ENCODE measurements at regions not wholly inside any gene's neighbourhood (a gene's known extent, or its start where the extent isn't known, plus 50 kb on each side); places are given as distances from the start of the nearest gene placed in this dataset.

DNA sequence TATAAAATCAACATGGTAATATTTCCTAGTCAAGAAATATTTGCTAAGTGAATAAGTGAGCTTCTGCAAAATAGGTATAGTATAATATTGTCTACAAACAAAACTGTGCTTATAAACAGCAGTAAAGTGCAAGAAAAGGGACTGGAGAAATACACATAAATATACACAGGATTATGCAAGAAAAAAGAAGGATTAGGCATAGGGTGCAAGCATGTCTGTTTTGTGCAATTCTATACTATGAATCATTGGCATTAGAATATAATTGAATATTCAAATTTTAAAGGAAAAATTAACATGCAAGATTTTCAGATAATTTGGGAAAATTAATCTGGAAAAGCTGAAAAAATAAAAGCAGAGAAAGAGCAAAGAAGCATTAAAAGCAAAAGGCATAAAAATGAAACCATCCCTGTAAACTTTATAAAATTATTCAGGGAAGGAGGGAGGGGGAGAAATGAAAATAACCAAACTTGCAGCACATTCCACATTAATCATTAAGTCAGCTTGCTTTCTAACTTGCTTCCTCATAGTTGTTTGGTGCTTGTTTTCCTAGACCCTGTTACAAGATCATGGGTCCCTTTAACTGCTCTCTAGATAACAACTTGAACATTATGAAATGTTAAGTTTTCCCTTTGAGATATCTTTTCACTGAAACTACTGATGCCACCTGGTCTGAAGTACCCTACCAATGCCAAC, 147.4 kb upstream of the STAC start:
- no peak overlapping the region for H3K27ac ChIP-seq
- no peak for DNase-seq (ENCODE audit: low read depth, low spot score)

DNA sequence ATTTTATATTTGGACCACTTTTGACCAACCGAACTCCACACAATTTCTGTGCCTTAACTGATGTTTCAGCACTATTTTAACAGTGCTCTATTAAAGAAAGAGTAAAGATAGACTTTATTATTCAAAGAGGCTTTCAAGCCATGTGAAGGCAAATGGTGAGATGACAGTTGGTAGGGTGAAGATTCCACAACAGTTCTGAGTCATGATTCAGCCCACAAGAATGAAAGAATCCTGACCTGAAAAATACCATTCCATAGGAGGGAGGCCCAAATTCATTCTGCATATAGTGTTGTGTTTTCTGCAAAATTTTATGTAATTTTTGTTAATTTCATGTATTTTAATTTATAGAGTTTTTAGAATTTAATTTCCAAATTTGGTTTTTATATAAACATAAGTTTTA, 135.6 kb upstream of the STAC start:
- no peak overlapping the region for H3K27ac ChIP-seq
- DNase-seq (ENCODE audit: low read depth, low spot score), result no peak

DNA sequence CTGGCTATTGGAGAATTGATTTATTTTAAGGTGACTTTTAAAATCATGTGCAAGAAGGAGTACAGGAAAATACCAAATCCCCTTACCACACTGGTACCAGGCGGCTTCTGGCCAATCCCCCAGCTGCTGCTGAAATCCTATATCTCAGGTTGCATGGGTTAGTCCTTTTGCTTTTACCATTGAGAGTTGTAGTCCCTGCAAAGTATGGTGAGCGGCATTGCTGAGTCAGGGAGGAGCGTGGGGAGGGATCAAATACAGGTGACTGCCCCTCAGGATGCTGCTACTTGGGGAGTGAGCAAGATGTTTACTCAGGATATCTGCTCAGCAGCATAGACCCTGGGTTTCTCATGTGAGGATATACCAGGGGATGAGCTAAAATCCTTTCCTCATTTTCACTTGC, 131.9 kb upstream of the STAC start:
- no peak overlapping the region for H3K27ac ChIP-seq
- DNase-seq (ENCODE audit: low read depth, low spot score), result no peak

DNA sequence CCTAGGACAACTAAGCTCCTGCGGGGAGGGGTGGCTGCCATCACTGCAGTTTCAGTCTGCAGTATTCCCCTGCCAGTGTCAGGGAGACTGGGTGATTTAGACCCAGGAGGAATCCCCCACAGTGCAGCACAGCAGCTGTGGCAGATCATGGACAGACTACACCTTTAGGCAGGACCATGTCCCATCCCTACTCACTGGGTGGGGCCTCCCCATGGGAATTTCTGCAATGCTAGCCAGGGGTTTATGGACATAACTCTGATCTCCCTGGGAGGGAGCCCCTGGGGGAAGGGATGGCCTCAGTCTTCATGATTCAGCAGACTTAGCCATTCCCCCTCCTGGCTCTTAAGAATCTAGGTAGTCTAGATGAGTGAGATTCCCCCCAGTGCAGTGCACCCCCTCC, 130.1 kb upstream of the STAC start:
- DNase-seq (ENCODE audit: low read depth, low spot score), result no peak
- H3K27ac ChIP-seq, result no peak overlapping the region

DNA sequence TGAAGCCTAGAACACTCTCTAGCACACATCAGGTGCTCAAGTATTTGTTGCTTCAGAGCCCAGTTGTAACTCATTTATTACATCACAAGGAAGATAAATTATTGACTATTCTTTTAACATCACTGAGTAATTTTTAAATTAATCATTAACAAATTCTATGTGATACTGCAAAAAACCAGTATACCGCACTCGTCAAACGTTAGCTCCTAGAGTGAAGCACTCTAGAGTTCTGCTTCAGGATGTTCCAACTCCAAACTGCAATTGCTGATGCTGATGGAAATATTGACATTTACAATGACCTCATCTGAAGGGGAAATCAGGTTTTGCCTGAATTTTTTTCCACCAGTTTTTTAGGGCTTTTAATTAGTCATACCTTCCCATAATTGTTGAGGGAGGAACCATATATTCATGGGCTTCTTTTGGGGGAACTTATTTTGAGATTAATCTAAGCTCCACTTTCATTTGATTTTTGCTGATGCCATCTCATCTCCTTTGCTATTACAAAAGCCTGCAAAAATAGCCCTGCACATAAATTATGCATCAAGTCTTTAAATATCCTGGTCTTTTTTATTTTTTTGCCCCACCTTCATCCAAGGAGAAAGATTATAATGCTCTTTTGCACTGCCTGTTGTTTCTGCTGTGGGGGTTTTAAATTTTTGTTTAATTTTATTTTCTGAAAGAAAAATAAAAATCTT, 123.0 kb upstream of the STAC start:
- no peak overlapping the region for H3K27ac ChIP-seq
- DNase-seq (ENCODE audit: low read depth, low spot score), result no peak

DNA sequence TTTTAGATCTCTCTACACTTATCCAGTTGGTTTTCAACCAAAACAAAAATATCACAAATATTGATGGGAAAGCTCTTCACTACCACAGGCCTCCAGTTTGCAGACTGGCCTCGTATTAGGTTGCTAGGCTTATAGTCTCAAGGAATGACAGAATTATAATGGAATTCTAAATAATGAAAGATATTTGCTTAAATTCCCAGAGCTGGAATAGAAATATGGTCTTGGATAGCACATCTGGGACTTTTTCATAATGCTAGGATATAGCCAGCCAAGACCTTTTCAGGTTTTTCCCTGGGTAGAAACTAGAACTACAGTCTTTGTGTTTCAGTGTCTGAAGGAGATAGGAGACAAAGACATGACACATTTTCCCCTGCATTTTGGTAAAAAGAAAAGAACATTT, 121.9 kb upstream of the STAC start:
- H3K27ac ChIP-seq, result no peak overlapping the region
- DNase-seq (ENCODE audit: low read depth, low spot score), result no peak

DNA sequence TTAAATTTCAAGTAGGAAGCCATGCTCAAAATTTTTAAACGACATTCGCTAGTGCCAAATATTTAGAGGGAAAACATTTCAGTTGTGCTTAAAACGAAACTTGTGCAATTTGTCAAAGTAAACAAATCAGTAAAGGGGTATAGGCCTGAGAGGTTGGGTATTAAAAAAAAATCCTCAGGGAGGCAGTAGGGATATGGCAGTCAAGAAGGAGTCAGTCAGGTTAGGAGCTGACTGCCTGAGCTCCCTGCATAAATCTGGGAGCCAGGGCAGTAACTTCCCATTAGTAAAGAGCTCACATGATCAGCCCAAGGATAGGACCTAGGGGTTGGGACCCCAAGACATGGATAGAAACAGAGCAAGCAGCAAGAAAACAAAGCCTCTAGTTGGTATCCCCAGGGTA, 120.7 kb upstream of the STAC start:
- no peak overlapping the region for H3K27ac ChIP-seq
- DNase-seq (ENCODE audit: low read depth, low spot score), result no peak

DNA sequence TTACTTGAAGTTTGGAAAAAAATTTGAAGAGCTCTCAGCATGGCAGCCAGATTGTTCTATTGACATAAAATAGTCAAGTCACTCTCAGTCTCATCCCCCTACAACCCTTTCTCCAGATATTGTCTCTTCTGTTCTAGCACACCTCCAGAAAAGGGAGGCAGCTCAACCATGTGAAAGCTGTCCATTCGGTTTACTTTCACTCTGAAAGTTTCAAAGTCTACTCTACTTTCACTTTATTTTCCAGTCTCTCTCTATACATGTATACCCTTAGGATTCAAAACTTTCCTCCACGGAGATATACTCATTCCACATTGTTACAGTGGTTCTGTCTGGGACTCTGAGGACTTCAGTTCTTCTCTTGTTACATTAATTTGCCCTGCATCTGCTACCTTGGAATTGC, 111.0 kb upstream of the STAC start:
- no peak overlapping the region for H3K27ac ChIP-seq
- DNase-seq (ENCODE audit: low read depth, low spot score), result no peak

DNA sequence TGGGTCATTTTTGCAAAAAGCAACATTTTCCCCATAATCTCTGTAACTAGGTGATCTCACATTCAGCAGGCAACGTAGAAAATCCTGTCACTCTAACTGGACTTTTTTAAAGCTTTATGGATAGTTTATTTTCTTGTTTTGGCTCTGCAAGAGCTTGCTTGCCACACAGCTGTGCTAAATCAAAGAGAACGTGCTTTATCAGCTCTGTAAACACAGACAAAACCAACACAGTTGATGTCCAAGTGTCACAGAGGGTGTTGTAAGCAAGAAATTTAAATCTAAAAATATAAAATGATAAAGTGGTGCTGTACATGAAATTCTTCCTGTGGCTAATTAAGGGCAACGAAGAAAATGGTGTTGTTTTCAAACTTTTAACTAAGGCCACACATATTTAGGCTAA, 97.5 kb upstream of the STAC start:
- no peak overlapping the region for H3K27ac ChIP-seq
- DNase-seq (ENCODE audit: low read depth, low spot score), result no peak

DNA sequence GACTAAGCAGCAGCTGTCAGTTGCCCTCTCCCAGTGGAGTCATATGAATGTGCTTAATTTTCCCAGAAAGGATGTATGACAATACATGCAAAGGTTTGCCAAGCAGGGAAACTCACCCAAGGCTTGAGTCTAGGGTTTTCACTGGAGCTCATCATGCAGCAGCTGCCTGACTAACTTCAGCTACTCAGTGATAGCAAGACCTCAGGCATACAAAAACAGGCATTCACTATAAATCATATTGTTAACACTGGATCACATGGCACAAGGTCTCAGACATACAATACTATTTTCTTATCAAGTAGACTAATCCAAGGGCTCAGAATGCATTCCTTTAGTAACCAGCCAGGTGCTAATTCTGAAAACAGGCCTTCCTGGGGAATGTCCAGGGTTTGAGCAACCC, 85.0 kb upstream of the STAC start:
- no peak for DNase-seq (ENCODE audit: low read depth, low spot score)
- H3K27ac ChIP-seq, result no peak overlapping the region

DNA sequence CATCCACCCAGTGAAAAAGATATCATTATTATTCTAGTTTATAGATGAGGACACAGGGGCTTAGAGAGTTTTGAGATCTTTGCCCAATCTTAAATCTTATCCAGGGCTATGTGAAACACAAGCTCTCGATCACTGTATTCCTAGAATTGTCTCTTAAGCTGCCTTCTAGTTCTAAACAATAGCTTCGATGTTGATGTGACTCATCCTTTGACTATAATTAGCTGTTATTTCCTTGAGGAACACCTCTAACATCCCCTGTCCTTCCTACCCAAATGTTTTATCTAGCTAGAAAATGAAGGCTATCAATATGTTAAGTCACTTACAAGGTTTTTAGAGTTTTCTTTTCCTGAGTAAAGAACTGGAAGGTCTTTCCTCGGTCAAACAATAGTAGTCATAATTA, 83.1 kb upstream of the STAC start:
- DNase-seq (ENCODE audit: low read depth, low spot score), result no peak
- H3K27ac ChIP-seq, result no peak overlapping the region

DNA sequence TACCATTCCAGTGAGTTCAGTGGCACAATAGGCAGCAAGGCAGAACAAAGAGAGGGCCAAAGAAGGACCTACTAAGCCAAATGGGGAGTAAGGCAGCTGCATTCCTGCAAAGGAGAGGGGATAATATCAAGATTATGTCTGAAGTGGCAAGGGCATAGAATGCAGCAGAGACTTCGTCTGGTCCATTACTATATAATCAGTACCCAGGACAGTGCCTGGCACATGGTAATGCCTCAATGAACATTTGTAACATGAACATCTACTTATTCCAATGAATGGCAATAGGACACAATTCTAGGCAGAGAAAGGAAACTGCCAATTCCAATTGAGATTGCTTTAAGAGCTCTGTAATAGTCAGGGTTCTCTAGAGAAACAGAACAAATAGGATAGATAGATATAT, 82.1 kb upstream of the STAC start:
- H3K27ac ChIP-seq, result no peak overlapping the region
- no peak for DNase-seq (ENCODE audit: low read depth, low spot score)

DNA sequence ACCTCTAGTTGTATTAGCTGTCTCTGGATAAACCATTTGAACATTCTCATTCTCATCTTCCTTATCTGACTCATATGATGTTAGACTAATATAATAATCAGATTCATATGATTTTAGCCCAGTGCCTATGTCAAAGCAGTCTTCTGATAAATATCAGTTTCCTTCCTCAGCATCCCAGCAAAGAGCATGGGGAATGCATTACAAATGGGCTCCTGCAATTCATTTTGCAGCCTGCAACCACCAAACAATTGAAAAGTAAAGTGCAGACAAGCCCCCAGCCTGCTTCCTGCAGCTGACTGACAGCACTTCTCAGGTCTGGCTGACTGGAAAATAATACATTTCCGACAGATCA, 78.2 kb upstream of the STAC start:
- no peak overlapping the region for H3K27ac ChIP-seq
- DNase-seq (ENCODE audit: low read depth, low spot score), result no peak

DNA sequence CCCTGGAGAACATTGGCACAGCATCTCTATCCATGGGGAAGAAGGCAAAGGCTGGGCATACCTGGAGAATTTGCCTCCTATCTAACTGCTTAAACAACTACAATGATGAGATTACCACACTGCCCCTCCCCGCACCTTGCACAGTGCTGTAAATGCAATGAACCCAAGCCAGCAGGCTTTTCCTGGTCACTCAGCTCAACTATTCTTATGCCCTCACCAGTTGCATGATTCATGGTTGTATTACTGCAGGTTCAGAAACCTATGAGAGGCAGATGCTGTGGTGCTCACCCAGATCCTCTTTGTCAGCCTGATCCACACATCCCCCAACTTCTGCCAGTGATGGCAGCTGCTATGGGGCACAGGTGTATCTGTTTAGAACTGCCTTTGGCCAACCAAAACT, 77.7 kb upstream of the STAC start:
- no peak overlapping the region for H3K27ac ChIP-seq
- DNase-seq (ENCODE audit: low read depth, low spot score), result no peak

DNA sequence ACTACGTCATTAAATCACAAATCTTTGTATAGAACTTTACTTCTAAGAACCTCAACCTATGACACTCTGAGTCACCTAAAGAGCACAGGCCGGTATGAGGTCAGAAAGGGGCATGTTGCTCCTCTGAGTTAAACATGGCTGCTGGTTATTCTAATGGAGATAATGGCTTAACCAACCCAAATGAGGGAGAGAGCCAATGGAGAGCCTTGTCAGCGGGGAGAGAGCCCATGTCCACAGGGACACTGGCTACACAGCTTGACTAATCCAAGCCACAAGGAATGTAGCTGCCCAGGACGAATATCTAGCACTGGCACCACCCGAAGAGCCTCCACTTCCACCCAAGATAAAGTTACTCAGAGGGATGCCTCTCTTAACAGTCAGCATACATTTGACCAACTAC, 77.0 kb upstream of the STAC start:
- H3K27ac ChIP-seq, result no peak overlapping the region
- DNase-seq (ENCODE audit: low read depth, low spot score), result no peak

DNA sequence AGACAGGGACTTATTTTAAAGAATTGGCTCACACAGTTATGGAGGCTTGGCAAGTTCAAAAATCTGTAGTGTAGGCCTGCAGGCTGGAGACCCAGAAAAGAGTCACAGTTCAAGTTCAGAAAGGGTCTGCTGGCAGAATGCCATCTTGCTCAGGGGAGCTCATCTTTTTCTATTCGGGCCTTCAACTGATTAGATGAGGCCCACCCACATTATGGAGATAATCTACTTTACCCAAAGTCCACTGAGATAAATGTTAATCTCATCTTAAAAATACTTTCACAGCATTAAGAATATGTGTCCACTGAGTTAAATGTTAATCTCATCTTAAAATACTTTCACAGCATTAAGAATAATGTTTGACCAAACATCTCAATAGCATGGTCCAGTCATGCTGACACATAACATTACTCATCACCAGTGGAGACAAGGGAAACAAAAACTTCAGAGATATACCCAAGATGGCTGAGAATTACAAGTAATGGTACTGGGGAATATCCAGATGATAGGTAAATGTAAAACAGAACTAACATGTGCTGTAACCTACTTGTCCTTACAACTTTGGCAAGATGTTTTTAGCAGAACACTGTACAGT, 74.3 kb upstream of the STAC start:
- H3K27ac ChIP-seq, result no peak overlapping the region
- no peak for DNase-seq (ENCODE audit: low read depth, low spot score)

DNA sequence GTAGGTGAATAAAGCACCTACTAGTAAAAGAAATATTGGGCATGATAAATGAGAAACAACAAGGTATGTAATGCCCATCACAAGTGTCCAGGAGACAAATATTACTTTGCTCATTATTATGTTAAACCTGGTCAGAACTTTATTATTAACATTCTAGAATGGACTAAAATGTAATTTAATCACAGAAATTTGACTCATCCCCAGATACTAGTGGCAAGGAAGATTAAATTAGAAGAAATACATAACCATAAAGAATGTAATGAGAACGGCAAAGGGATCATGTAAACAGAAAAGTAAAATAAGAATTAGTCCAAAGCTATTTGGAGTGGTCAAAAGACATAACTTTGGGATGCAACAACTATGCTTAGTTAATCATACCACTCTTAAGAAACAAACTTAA, 71.2 kb upstream of the STAC start:
- no peak overlapping the region for H3K27ac ChIP-seq
- no peak for DNase-seq (ENCODE audit: low read depth, low spot score)

DNA sequence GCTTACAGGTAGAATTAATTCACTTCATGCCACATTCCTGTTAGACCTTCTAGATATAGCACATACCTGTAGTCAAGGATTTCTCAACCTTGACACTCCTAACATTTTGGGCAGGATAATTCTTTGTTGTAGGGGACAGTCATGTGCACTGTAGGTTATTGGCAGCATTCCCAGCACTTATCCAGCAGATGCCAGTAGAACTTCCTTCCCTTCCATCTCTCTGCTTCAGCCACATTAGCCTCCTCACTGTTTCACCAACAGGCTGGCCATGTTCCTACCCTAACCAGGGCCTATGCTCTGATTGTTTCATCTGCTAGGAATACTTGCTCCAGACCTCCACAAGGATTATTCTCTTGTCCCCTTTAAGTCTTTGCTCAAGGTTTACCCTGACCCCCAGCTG, 68.0 kb upstream of the STAC start:
- no peak for DNase-seq (ENCODE audit: low read depth, low spot score)
- H3K27ac ChIP-seq, result no peak overlapping the region

DNA sequence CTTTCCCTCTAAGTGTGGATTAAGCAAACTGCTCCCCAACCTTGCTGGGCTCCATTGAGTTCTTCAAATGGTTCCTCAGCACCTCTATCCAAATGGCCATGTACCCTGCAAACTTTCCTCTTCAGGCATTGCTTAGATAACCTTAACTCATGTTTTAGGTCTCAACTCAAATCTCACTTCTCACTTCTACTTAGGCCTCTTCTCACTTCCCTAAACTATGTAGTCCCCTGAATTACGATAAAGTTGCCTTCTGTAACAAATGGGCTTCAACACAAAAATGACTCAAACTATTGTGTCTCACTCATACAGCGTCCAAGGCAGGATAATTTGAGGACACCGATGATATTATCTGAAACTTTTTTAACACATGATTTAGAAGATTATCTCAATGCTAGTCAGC, 62.4 kb upstream of the STAC start:
- no peak overlapping the region for H3K27ac ChIP-seq
- no peak for DNase-seq (ENCODE audit: low read depth, low spot score)

DNA sequence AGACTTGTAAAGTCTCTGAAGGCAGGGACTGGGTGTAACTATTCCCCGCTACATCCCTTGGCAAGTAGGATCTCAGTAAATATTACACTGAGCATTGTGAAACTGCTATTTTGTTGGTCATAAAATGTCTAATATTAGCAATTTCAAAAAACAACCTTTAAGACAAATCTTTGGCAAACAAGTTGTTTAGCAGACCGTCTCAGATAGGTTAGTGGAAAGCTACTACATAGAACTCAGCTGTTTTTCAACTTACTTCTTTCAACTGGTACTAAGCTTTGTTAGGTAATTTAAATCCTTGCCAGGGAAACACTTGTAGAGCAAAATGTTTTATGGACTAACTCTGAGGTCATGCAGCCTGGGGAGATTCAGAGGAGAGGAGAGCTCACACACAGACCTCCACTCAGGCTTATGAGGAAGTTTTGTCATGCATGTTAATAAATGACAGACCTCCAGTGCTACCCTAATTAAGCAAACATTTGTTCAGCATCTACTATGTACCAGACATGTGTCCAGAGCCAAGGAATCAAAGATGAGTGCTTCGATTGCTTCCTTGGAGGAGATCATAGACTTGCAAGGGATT, 61.6 kb upstream of the STAC start:
- no peak overlapping the region for H3K27ac ChIP-seq
- DNase-seq (ENCODE audit: low read depth, low spot score), result no peak

DNA sequence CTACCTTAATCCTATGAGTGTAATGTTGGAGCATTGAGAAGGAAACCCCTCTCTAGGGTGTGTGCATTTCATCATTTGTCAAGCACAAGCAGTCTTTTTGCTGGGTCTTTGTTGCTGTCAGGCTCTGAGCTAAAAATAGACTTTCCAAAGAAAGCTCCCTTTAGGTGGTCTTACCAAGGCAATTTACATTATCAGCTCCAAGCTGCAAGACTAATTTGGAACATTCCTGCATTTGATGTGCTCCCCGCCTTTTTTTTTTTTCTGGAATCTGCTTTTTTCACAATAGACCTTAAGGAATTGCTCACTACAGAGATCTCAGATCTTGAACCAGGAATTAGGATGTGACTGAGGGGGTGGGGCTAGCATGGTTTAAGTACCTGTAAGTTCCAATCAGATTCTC, 60.6 kb upstream of the STAC start:
- DNase-seq (ENCODE audit: low read depth, low spot score), result no peak
- H3K27ac ChIP-seq, result no peak overlapping the region
